HepG2 (cell line): ENCODE measurements at regions not wholly inside any gene's neighbourhood (a gene's known extent, or its start where the extent isn't known, plus 50 kb on each side); places are given as distances from the start of the nearest gene placed in this dataset.

Experiments
- ATAC-seq: fragments of 200-7000 bp; cut with Tn5 transposase; 3 replicates; pipeline ENCODE4 v1.9.1; 2020; ENCODE audit warnings: mild to moderate bottlenecking, moderate library complexity
- BruUV-seq: library from RNA; stranded (reverse); fragments of 400-500 nt; replicated peaks from 2 replicates; lab custom pipeline; 2021; lab: Mats Ljungman, UMichigan
- CTCF ChIA-PET: fragments of 300-600 bp; formaldehyde crosslinking; extraction: SDS; loops from one replicate; lab custom pipeline; 2021; ENCODE audit warnings: low total read pairs, inconsistent platforms, low intra/inter-chr PET ratio; lab: Yijun Ruan, JAX
- POLR2A ChIA-PET: fragments of 350-600 bp; sonication (Branson Sonifier 250); formaldehyde crosslinking; loops from one replicate; lab custom pipeline; 2020; ENCODE audit warnings: antibody characterized with exemption, inconsistent platforms; lab: Yijun Ruan, JAX
- DNase-seq: peaks from one replicate; pipeline ENCODE4 v3.0.0-alpha.2; 2015; ENCODE audit warnings: low spot score
- FAIRE-seq: peaks from 3 replicates; lab custom pipeline; 2011; peaks lifted over from hg19 to GRCh38; lab: Jason Lieb, UNC
- H2AFZ ChIP-seq: one replicate; pipeline ENCODE4 v1.6.1; 2011; ENCODE audit warnings: low read length, inconsistent platforms
- H3K27ac ChIP-seq: fragments of 300-600 bp; 3 replicates; pipeline ENCODE4 v1.8.0; 2011; ENCODE audit warnings: mixed run types, mild to moderate bottlenecking, mixed read lengths, low read length, inconsistent platforms; ENCODE audit not compliant: insufficient read depth; ENCODE audit errors: extremely low read length
- H3K27me3 ChIP-seq, 2 experiments: fragments of 200-600 bp in 1 of 2; 2 replicates in 1 of 2; 3 replicates in 1 of 2; pipeline versions ENCODE4 v1.6.0 to v1.8.0; 2011; ENCODE audit warnings: low read length in 2 of 2, mild to moderate bottlenecking in 2 of 2, moderate library complexity in 2 of 2, inconsistent platforms in 1 of 2; ENCODE audit not compliant: insufficient read depth in 2 of 2, control insufficient read depth in 1 of 2
- H3K36me3 ChIP-seq, 2 experiments: fragments of 200-600 bp in 1 of 2; replicated peaks in 1 of 2; 2 replicates in 1 of 2; 3 replicates in 1 of 2; pipeline versions ENCODE4 v1.5.1 to v1.8.0; 2011; ENCODE audit warnings: low read length in 2 of 2, inconsistent platforms in 1 of 2; ENCODE audit not compliant: insufficient read depth in 2 of 2, control insufficient read depth in 1 of 2
- H3K4me1 ChIP-seq: 2 replicates; pipeline ENCODE4 v1.5.1; 2012; ENCODE audit warnings: low read length, inconsistent platforms; ENCODE audit not compliant: insufficient read depth
- H3K4me2 ChIP-seq: 2 replicates; pipeline ENCODE4 v1.6.0; 2011; ENCODE audit warnings: low read depth, low read length, inconsistent platforms
- H3K4me3 ChIP-seq, 3 experiments: fragments of 200-600 bp in 1 of 3; sonication (generic), shearing (Covaris generic) in 1 of 3; replicated peaks in 1 of 3; 2 replicates each; pipeline ENCODE4 v1.5.1; 2011 to 2016; ENCODE audit warnings: low read length in 3 of 3, inconsistent platforms in 2 of 3, low read depth in 2 of 3, mild to moderate bottlenecking in 2 of 3, control low read depth in 1 of 3, mixed read lengths in 1 of 3; ENCODE audit not compliant: insufficient read depth in 1 of 3
- H3K79me2 ChIP-seq: one replicate; pipeline ENCODE4 v1.6.1; 2011; ENCODE audit warnings: low read length, inconsistent platforms; ENCODE audit not compliant: insufficient read depth
- H3K9ac ChIP-seq: 2 replicates; pipeline ENCODE4 v1.6.0; 2011; ENCODE audit warnings: mild to moderate bottlenecking, low read depth, low read length, inconsistent platforms; ENCODE audit not compliant: insufficient read depth
- H3K9me3 ChIP-seq: 2 replicates; pipeline ENCODE4 v1.5.1; 2012; ENCODE audit warnings: mild to moderate bottlenecking, low read length
- H4K20me1 ChIP-seq: 2 replicates; pipeline ENCODE4 v1.6.0; 2011; ENCODE audit warnings: inconsistent platforms, mild to moderate bottlenecking, low read length, moderate library complexity; ENCODE audit not compliant: insufficient read depth
- AFF4 ChIP-seq: sonication (generic); formaldehyde crosslinking; IDR thresholded peaks from 2 replicates; pipeline ENCODE4 v1.4.0; 2020; ENCODE audit warnings: missing genetic modification reagents
- AHDC1 ChIP-seq: sonication (generic); formaldehyde crosslinking; IDR thresholded peaks from 2 replicates; pipeline ENCODE4 v1.5.1; 2020; ENCODE audit warnings: mild to moderate bottlenecking, missing genetic modification reagents, borderline replicate concordance
- FOXM1 ChIP-seq: sonication (generic); formaldehyde crosslinking; IDR thresholded peaks from 2 replicates; pipeline ENCODE4 v1.5.0; 2020; ENCODE audit warnings: missing genetic modification reagents
- NFYC ChIP-seq: IDR thresholded peaks from 2 replicates; pipeline ENCODE4 v1.6.1; 2016; ENCODE audit warnings: missing genetic modification reagents, missing compliant biosample characterization
- SRSF1 ChIP-seq: fragments of 200-400 bp; formaldehyde crosslinking; optimal IDR thresholded peaks from 2 replicates; pipeline ENCODE3; 2017; ENCODE audit warnings: mild to moderate bottlenecking, low read depth, low read length, moderate library complexity
- SRY ChIP-seq: sonication (generic); formaldehyde crosslinking; IDR thresholded peaks from 2 replicates; pipeline ENCODE4 v1.8.0; 2022; ENCODE audit warnings: mild to moderate bottlenecking, missing genetic modification reagents
- ZNF12 ChIP-seq: sonication (generic); formaldehyde crosslinking; IDR thresholded peaks from 2 replicates; pipeline ENCODE4 v1.5.0; 2020; ENCODE audit warnings: missing genetic modification reagents
- ZNF350 ChIP-seq: sonication (generic); formaldehyde crosslinking; IDR thresholded peaks from 2 replicates; pipeline ENCODE4 v1.4.0; 2020; ENCODE audit warnings: mild to moderate bottlenecking, low read depth, missing genetic modification reagents, borderline replicate concordance
- ZNF775 ChIP-seq: sonication (generic); formaldehyde crosslinking; IDR thresholded peaks from 2 replicates; pipeline ENCODE4 v1.4.0; 2020; ENCODE audit warnings: missing genetic modification reagents, mild to moderate bottlenecking, moderate library complexity, borderline replicate concordance
- ZNF800 ChIP-seq: sonication (generic); formaldehyde crosslinking; IDR thresholded peaks from 2 replicates; pipeline ENCODE4 v1.4.0; 2020; ENCODE audit warnings: missing genetic modification reagents
- WGBS: methylation state at CpG from one replicate; pipeline ENCODE4 v1.1.6; 2017; ENCODE audit warnings: low lambda C conversion rate; 5-methylcytosine and 5-hydroxymethylcytosine counted together
- in situ Hi-C: cut with HindIII; loops from 2 replicates; pipeline ENCODE4 v1.10.0; 2017; ENCODE audit warnings: low pct_unique_long_range_greater_than_20kb; ENCODE audit not compliant: extremely low pct_ligation_motif_present
- intact Hi-C: fragments of 100-400 bp; cut with micrococcal nuclease; formaldehyde crosslinking; loops from one replicate; pipeline ENCODE4 v1.10.0; 2022; ENCODE audit not compliant: unreplicated experiment

GRCh38 chr4:152079079-152079478, 318.3 kb upstream of the GATB start:
- H3K36me3 ChIP-seq: no peaks in the 10 kb centered on the region
- H3K4me3 ChIP-seq: no peak overlapping the region
- no peak for ATAC-seq
- no peaks in the 10 kb centered on the region; a peak in 1 of 5 replicates for H3K27me3 ChIP-seq
- TF ChIP-seq ZNF12 (CRISPR knock-in tag) (no peak), ZNF350 (CRISPR knock-in tag) (no peak), SRSF1 (no peak), AFF4 (CRISPR knock-in tag) (no peak), FOXM1 (CRISPR knock-in tag) (no peak), AHDC1 (CRISPR knock-in tag) (no peak), NFYC (no peak), SRY (no peak), ZNF775 (CRISPR knock-in tag) (no peak), ZNF800 (no peak)
- no TSS peak for BruUV-seq
- H3K79me2 ChIP-seq: no peaks in the 10 kb centered on the region
- H4K20me1 ChIP-seq: no peaks in the 10 kb centered on the region
- no peak overlapping the region for H3K9ac ChIP-seq
- ChIA-PET POLR2A (no interaction called here), CTCF (no interaction called here)
- 5% methylated on average over 3 of the region's 3 CpGs for whole genome bisulfite sequencing
- no peak overlapping the region for H3K4me2 ChIP-seq
- DNase-seq: no peak
- H3K9me3 ChIP-seq: no peaks in the 10 kb centered on the region
- H3K27ac ChIP-seq: no peak overlapping the region
- in situ Hi-C loops (no loop called here), intact Hi-C loops (no loop called here)
- H2AFZ ChIP-seq: no peak overlapping the region
- FAIRE-seq: no peak
- H3K4me1 ChIP-seq: no peaks in the 10 kb centered on the region
